Colon (tissue), 2 donors: ENCODE measurements at regions not wholly inside any gene's neighbourhood (a gene's known extent, or its start where the extent isn't known, plus 50 kb on each side); places are given as distances from the start of the nearest gene placed in this dataset.
"Not testable (repeated sequence)": the region's sequence is repeated elsewhere in the genome, so short reads cannot be mapped to it uniquely, and the experiment has no call there.

Experiments
- FAIRE-seq: peaks from 2 replicates; lab custom pipeline; 2012; peaks lifted over from hg19 to GRCh38; lab: Jason Lieb, UNC
- donor health status: control.
- donor health status: control.

DNA sequence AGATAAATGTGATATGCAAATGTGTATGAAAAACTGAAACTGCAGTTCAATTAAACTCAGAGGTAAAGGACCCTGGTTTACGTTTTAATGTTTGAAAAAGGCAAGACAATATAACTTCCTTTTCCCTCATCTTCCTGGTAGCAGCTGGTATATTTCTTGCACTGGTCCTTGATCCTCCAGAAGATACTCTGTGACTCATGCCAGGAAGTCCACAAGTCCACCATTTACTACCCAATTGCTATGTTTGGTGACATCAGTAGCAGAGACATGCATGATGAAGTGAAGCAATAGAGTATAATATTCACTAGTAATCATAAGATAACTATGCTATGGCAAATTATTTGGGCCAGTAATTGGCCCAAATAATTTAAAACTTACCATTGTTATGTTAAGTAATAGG is 774.5 kb upstream of the NEGR1 start:
- FAIRE-seq: no peak

DNA sequence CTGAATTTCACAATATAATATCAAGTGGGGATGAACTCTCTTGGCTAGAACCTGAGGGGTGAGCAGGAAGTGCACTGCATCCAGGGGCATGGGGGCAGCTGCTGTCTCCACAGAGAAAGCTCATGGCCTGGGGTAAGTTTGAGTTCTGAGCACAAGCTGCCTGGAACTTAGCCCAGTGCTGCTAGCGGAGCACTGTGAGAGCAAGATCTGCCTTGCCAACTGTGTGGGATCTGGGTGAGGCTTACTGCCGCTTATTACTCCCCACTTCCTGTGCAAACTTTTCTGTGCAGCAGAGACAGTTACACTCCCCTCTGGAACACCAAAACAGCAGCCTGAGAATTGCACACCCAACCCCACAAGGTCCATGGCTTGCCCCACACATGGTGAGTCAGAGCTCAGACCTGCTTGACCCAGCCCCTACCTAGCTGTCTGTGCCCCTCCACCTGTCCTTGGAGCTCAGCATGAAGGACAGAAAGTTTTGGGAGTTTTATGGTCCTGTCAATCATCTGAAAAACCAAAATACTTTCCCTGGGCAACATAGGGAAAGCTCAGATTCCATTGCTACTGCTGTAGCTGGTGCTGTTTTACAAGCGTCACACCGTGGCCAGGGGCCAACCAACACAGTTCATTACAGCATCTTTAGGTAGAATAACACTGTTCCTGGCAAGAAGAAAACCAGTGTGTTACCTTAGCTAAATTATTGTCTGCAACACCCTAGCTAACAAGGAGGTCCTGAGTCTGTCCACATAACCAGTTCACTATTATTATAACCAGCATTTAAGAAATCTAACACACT is 762.1 kb upstream of the NEGR1 start:
- no peak for FAIRE-seq

DNA sequence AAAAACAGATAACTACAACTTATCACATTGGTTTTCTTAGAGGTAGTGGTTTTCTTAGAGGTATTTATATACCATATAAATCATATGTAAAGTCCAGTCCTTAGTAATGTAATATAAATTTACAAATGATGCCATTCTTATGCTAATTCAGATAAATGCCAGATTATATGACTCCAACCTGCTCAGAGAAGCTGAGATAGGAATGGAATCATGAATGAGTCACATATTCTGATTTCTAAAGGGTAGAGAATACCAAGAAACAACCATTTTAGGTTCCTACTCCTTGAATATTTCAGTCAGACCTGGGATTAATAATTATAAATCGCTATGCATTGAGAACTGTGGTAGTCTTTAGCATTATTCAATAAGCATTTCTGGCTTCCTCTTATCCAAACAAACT is 760.1 kb upstream of the NEGR1 start:
- no peak for FAIRE-seq

DNA sequence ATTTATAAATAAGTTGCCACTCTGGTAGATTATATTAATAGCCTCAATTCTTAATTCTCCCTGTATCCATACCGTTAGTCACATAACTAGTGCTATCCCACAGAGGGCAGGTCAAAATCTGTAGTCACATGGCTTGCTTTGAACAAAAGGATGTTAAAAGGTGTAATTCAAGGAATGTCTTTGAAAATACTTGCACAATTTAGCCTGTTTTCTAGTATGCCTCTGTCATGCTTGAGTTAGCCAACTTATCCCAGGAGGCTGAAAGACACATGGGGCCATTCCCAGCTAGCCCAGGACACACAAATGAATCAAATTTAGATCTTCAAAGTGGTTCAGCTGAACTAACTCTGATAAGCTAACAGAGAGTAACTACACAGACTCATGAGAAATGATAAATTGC is 758.5 kb upstream of the NEGR1 start:
- no peak for FAIRE-seq

DNA sequence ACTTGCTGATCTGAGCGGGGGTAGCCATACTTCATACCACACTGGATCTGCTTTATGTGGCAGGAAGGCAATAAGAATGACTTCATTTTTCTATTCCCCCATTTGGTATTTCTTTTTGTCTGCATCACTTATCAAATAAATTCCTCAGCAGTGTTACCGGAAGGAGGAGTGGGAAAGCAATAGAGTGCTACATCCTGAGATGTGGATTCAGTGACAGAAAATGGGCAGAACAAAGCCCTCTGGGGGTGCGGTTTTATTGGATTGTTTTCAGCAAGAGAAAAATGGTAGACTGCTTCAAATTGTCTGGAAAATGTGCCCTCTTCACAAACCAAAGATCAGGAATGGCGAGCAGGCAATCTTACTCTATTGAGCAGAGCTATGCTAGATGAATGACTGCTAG is 751.9 kb upstream of the NEGR1 start:
- FAIRE-seq: no peak

DNA sequence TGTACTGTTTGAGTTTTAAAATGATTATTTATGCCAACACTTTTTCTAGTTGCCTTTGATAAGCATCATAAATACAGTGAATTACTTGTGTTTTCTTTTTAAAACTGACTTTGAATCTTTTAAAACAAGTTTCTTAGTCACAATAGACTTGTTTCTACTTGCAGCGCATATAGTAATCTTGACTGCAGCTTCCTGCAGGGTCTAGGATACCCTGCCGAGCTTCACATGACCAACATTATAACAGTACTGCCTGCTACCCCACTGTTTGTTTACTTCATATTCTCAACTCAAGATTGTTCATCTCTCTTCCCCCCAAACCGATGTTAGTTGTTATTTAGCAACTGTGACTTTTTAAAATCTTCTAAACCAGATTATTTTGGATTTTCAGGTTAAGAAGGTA is 751.3 kb upstream of the NEGR1 start:
- FAIRE-seq: no peak

DNA sequence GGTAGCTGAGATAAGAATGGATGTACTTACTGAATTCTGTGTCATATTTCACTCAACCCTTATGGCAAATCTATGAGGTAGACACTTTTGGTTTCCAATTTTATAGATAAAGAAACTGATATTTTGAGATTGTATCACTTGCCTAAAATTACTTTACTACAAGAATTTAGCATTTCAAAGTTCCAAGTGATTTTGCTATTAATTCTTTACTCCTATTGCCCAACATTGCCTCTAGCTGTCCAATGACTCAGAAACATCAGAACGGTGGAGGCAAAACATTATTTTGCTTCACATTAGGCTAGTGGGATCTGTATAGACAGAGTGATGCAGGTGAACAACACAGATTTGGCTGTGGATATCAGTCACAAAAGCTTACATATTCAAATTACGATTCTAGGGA is 747.2 kb upstream of the NEGR1 start:
- FAIRE-seq: no peak

DNA sequence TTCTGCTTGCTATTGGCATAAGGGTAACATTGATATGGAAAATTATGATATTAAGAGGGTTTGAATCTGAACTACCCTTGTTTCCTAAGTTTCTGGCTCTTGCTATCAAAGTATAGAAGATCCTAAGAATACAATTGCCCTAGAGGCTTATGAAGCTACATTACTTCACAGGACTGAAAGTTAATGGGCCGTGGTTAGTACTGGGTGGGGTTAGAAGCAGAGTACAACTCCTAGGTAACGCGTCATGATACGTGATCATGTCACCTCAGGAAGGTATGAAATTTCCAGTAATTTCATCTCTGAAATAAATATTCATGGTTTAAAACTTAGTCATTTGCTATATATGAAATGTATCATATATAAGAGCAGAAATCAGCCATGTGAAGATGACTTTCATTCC is 743.8 kb upstream of the NEGR1 start:
- no peak for FAIRE-seq

DNA sequence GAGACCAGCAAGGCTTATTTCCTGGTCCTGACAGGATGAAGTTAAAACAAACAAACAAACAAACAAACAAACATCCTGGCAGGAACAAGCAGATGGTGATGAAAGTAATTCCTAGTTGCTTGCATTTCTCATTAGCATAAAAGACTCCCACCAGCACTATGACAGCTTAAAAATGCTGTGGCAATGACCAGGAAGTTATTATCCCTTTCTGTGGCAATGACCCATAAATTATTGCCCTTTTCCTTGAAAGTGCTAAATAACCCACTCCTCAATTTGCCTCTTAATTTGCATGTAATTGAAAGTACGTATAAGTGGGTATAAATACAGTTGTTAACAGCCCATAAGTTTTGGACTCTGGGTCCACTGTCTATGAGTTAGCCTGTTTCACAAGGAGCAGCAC is 727.6 kb upstream of the NEGR1 start:
- FAIRE-seq: no peak

DNA sequence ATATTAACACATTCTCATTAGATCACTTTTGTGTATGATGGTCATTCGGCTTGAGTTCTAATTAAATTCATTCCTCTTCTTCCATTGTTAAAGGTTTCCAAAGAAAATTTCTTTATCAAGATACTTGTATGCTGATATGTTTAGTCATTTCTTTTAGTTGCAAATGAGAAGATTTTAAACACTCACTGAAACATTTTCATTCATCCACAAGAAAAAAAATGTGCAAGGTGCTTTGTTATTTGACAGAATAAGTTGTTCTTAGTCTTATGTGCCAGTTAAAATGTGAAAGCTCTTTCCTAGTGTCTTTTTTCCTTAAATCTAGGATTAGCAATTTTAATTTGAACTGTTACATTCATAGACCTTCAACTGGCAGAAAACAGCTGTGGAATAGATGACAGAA is 727.0 kb upstream of the NEGR1 start:
- FAIRE-seq: no peak

DNA sequence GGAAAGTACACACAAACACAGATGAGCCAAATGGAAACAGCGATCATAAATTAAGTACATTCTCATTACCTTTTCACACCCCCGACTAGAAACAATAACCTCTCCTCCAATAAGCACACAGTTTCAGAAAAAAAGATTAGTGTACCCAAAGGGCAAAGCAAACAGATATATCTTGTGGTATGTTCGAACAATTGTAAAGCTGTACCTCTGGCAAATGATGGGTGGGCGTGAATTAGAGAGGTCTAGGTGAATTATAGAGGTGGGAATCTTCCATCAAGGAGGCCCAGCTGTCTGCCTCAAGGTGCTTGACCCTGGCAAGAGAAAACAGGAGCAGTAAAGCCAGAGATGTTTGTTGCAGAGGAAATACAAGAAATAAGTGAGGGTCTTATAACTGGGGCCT is 715.3 kb upstream of the NEGR1 start:
- no peak for FAIRE-seq

DNA sequence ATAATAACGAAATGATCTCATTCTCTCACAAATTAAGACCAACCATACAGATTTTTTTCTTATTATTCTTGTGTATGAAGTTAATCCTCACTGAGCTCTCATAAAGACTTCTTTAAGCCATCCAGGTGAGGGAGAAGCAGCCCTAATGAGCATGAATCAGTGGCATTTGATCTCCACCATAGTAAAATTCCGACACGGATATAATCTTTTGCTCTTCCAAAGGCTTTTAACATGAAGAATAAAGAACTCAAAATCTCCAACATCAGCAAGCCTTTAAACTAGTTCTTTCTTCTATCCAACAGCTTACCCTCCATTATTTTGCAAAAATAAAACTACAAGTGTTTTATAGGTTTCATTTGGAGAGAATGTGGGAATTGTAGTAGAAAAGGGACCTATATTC is 714.7 kb upstream of the NEGR1 start:
- no peak for FAIRE-seq

DNA sequence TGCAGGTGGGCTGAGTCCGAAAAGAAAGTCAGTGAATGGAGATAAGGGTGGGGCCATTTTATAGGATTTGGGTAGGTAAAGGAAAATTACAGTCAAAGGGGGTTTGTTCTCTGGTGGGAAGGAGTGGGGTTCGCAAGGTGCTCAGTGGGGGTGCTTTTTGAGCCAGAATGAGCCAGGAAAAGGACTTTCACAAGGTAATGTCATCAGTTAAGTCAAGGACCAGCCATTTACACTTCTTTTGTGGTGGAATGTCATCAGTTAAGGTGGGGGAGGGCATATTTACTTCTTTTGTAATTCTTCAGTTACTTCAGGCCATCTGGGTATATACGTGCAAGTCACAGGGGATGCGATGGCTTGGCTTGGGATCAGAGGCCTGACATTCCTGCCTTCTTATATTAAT is 705.5 kb upstream of the NEGR1 start:
- not testable (repeated sequence) for FAIRE-seq

DNA sequence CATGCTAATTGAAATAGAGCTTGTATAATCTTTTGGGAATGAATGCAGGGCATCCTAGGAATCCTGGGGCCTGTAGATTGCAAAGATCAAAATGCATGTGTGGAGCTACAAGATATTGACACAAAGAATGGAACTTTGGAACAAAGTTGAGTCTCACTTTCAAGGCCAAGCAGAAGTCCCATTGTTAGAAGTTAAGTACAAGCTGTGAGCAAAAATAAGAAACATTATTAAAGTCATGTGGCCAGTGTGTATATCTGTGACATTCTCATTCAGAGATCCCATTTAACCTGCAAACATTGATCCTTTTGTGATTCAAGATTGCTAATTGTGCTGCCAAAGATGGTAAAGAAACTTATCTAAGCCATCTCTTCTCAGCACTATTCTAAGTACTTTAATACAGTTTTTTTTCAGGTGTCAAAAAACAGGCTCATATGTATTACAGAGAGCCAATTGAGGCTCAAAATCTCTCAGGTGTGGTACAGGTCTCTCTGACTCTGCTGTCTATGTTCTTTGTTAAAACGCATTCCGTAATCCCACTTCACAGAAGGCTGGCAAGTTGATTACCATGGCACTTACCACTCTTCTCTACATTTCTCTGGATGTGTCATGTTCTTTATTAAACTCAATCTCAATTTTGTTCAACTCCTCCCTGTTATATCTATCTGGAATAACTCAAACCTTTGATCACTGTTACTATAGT is 704.4 kb upstream of the NEGR1 start:
- no peak for FAIRE-seq

DNA sequence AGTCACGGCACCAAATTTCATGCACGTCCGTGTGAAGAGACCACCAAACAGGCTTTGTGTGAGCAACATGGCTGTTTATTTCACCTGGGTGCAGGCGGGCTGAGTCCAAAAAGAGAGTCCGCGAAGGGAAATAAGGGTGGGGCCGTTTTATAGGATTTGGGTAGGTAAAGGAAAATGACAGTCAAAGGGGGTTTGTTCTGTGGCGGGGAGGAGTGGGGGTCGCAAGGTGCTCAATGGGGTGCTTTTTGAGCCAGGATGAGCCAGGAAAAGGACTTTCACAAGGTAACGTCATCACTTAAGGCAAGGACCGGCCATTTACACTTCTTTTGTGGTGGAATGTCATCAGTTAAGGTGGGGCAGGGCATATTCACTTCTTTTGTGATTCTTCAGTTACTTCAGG is 702.7 kb upstream of the NEGR1 start:
- FAIRE-seq: not testable (repeated sequence)

DNA sequence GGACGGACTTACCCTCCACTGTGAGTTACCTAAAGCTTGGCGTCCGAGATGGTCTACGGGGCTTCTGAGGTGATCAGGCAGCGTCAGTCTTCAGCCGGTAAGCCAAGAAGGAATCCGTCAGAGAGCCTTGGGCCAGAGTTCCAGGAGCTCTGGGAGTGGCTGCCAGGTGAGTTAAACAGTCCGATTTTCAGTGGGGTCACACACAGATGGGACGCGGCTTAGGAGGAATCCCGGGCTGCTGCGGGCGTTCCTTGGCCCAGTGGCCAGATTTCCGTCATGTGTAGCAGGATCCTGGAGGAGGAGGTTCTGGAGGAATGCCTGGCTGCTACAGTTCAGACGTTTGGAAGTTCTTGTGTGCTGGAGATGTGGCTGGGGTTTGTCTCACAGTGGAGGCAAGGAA is 700.7 kb upstream of the NEGR1 start:
- not testable (repeated sequence) for FAIRE-seq

DNA sequence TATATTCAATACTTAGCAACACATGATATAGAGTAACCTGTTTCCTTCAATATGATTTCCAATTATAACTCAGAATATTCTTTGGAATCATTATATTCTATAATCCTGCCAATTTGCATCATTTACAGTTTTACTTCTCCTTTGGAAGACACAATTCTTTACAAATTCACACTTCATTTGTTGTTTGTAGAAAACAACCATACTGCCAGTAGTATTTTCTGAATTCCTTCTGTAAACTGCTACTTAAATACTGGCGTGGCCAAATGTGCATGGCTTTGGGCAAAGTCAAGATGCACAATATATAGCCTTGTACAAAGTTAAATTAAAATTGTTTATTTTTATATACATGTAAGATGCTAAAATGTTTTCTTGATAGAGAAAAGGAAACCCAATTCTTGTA is 687.1 kb upstream of the NEGR1 start:
- no peak for FAIRE-seq

DNA sequence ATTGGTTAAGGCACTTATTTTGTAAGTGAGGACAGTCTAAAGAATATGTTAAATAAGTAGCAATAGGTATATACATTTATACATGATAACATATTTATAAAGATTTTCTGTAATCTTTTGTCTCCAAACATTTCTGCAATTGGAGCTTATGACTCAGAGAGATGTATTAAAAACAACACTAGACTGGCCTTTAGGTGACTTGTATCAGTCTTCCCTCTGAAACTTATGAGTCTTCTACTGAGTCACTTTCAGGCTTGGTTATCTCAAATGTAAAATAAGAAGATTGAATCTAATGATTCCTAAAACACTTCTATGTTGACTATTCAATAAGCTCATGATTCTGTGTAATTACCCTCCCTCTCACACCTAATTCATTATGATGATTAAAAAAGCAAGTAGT is 672.6 kb upstream of the NEGR1 start:
- no peak for FAIRE-seq

DNA sequence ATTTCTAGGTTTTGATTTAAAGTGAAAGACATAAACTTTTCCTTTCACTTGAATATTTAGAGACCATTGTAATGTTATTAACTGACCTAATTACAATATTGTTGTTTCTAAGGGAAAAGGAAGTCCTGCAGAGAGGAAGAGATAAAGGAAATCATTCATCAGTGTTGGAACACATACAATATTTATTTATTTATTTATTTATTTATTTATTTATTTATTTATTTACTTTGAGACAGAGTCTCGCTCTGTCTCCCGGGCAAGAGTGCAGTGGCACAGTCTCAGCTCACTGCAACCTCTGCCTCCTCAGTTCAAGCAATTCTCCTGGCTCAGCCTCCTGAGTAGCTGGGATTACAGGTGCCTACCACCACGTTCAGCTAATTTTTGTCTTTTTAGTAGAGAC is 668.6 kb upstream of the NEGR1 start:
- FAIRE-seq: not testable (repeated sequence)

DNA sequence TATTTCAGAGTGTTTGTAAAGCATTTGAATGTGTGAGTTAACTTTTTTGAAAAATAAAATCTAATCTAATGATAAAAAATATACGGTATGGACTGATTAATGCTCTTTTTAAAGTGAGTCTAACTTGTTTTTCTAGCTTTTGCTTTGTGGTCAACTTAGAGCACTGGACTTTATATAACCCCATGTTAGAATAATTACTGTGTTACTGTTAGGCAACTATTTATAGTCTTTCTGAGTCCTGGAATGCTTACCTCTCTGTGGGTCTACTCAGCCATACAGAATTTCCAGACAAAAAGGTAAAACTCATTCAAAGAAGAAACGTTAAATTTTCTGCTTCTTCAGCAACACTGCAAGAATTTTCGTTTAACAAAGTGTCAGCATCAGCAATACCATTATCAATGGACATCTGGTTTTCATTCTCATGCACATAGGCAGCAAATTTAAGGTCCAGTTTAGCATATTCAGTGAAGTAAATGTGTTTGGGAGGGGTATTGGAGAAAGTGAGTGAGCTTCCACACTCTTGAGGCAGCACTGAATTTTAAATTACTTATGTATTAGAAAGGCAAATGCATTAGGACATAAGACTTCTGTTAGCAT is 664.7 kb upstream of the NEGR1 start:
- no peak for FAIRE-seq

DNA sequence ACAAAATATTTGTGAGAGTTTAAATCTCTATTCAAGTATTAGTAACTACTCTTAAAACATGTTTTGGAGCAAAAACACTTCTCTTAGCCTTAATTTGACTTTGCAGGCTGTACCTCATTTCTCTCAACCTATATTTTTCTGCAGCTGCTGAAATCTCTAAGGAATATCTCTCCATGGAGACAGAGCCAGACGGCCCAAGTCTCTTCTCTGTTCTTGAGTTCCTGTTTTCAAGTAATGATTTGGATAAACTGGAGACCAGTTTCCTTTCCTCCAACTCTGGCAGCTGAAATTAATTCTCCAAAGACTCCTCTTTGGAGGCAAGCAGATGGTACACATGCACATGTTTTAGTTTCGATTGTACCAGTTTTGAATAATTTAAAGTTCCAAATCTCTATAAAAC is 659.7 kb upstream of the NEGR1 start:
- no peak for FAIRE-seq

DNA sequence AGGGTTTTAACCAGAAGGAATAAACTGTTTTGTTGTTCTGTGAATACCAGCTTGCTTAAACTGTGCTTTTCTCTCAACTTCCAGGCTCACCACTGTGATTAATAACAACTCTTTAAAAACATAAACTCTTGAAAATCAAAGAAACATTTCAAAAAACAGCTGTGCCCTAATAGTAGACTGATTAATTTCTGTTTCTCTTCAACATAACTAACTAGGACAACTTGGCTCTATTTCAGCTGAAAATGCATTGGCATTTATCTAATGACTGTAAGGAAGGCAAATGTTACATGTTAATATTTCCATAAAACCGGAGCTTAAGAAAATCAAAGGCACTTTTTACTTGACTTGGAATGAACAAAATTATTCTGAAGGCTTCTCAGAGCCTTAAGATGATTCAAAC is 656.1 kb upstream of the NEGR1 start:
- FAIRE-seq: no peak

DNA sequence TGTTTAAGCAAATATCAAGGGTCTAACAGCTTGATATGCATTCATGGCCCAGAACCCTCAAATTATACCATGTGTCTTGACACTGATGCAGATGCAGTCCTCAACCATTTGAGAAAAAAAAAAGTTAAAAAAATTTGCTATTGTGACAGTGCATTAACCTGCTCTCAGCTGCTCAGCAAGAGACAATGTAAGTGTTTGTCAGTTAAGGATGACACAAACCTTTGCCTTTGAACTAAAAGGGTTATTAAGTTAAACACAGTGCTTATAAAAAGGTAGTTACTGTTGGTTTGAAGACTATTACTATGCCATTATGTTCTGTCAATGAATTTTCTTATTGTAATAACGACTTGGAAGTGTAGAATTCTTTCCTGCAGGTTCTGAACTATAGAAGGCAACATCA is 655.6 kb upstream of the NEGR1 start:
- FAIRE-seq: no peak

DNA sequence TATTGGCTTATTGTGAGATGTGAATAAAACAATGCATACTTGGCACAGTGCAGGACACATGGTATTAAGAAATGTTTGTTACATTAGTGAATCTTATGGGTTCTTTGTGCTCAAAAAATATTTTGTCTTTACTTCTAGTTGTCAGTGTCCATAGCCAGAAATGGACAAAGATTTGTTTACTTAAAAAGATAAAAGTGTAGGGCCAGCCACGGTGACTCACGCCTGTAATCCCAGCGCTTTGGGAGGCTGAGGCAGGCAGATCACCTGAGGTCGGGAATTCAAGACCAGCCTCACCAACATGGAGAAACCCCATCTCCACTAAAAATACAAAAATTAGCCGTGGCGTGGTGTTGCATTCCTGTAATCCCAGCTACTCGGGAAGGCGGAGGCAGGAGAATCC is 654.6 kb upstream of the NEGR1 start:
- no peak for FAIRE-seq
